ENCODE measurements at regions not wholly inside any gene's neighbourhood (a gene's known extent, or its start where the extent isn't known, plus 50 kb on each side); places are given as distances from the start of the nearest gene placed in this dataset.

DNA sequence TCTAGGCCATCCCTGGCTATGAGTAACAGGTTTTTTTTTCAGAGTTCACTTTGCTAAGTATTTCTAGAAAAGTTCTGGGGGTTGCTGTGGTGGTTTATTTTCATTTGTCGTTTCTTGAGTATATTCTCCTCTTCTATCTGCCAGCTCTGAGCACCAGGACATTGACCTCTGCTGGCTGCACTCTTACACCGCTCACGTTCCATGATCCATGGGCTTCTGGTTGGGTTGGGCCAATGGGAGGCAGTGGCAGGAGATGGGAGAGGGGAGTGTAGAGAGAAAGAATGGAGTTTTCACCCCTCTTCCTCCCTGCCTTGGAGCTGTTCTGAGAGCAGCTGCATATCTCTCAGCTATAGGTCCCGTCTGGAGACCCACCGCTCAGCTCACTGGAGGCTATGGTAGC lies 161.0 kb upstream of the ATXN1 start:
- TF ChIP-seq, protein P1, sequence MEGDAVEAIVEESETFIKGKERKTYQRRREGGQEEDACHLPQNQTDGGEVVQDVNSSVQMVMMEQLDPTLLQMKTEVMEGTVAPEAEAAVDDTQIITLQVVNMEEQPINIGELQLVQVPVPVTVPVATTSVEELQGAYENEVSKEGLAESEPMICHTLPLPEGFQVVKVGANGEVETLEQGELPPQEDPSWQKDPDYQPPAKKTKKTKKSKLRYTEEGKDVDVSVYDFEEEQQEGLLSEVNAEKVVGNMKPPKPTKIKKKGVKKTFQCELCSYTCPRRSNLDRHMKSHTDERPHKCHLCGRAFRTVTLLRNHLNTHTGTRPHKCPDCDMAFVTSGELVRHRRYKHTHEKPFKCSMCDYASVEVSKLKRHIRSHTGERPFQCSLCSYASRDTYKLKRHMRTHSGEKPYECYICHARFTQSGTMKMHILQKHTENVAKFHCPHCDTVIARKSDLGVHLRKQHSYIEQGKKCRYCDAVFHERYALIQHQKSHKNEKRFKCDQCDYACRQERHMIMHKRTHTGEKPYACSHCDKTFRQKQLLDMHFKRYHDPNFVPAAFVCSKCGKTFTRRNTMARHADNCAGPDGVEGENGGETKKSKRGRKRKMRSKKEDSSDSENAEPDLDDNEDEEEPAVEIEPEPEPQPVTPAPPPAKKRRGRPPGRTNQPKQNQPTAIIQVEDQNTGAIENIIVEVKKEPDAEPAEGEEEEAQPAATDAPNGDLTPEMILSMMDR (IDR thresholded peaks at IDR 0.05): no peak
- TF ChIP-seq POLR2A (IDR thresholded peaks at IDR 0.05): no peak

Data from adrenal gland (tissue), 5 donors.